Smooth muscle cell of the brain vasculature (primary cell): ENCODE measurements at regions not wholly inside any gene's neighbourhood (a gene's known extent, or its start where the extent isn't known, plus 50 kb on each side); places are given as distances from the start of the nearest gene placed in this dataset.

Experiments used
- DNase-seq: peaks from one replicate; pipeline ENCODE4 v3.0.0-alpha.2; 2012; ENCODE audit warnings: low read depth, low spot score

GRCh38 chr4:17336986-17337385 lies 174.9 kb downstream of the QDPR start:
- no peak for DNase-seq

GRCh38 chr4:17336524-17336961 lies 175.3 kb downstream of the QDPR start:
- no peak for DNase-seq

- DNase-seq: no peak
These were observed 175.8 kb downstream of the QDPR start for GRCh38 chr4:17336069-17336468.

- DNase-seq: no peak
These were observed 176.5 kb downstream of the QDPR start for GRCh38 chr4:17335371-17335770.

GRCh38 chr4:17332478-17332877 lies 179.4 kb downstream of the QDPR start:
- no peak for DNase-seq

- no peak for DNase-seq
These were observed 182.8 kb downstream of the QDPR start for GRCh38 chr4:17329046-17329445.

GRCh38 chr4:17328141-17328815 lies 183.6 kb downstream of the QDPR start:
- DNase-seq: no peak

- no peak for DNase-seq
These were observed 184.3 kb downstream of the QDPR start for GRCh38 chr4:17327591-17327990.

GRCh38 chr4:17326756-17327155 lies 185.1 kb downstream of the QDPR start:
- no peak for DNase-seq

GRCh38 chr4:17325098-17325497 lies 186.8 kb downstream of the QDPR start:
- no peak for DNase-seq

- DNase-seq: peak; percentile 28
These were observed 187.5 kb downstream of the QDPR start for GRCh38 chr4:17324386-17324830.

GRCh38 chr4:17323554-17324385 lies 188.1 kb downstream of the QDPR start:
- no peak for DNase-seq

- DNase-seq: no peak
These were observed 189.4 kb downstream of the QDPR start for GRCh38 chr4:17322514-17322913.

GRCh38 chr4:17320046-17320445 lies 191.8 kb downstream of the QDPR start:
- no peak for DNase-seq

- DNase-seq: no peak
These were observed 194.4 kb downstream of the QDPR start for GRCh38 chr4:17317526-17317925.

- no peak for DNase-seq
These were observed 195.3 kb downstream of the QDPR start for GRCh38 chr4:17316566-17316965.

- no peak for DNase-seq
These were observed 196.4 kb downstream of the QDPR start for GRCh38 chr4:17315459-17315858.

- no peak for DNase-seq
These were observed 198.7 kb downstream of the QDPR start for GRCh38 chr4:17313194-17313593.

GRCh38 chr4:17310269-17310652 lies 201.6 kb downstream of the QDPR start:
- no peak for DNase-seq

GRCh38 chr4:17309567-17310268 lies 202.2 kb downstream of the QDPR start:
- DNase-seq: no peak

GRCh38 chr4:17301869-17302268 lies 210.0 kb downstream of the QDPR start:
- DNase-seq: no peak

GRCh38 chr4:17301266-17301665 lies 210.6 kb downstream of the QDPR start:
- no peak for DNase-seq
